AG09309 (cell line): ENCODE measurements at regions not wholly inside any gene's neighbourhood (a gene's known extent, or its start where the extent isn't known, plus 50 kb on each side); places are given as distances from the start of the nearest gene placed in this dataset.

Source experiments
- DNase-seq: peaks from one replicate; pipeline ENCODE4 v3.0.0-alpha.2; 2010; ENCODE audit warnings: low read depth
- H3K4me3 ChIP-seq: 2 replicates; pipeline ENCODE4 v1.5.1; 2011; ENCODE audit warnings: mild to moderate bottlenecking, low read depth, low read length, moderate library complexity; ENCODE audit not compliant: control insufficient read depth
- CTCF ChIP-seq: IDR thresholded peaks from 2 replicates; pipeline ENCODE4 v1.5.1; 2011; ENCODE audit warnings: mild to moderate bottlenecking, low read depth, low read length, inconsistent platforms; ENCODE audit not compliant: insufficient read depth, control insufficient read depth; ENCODE audit errors: missing control alignments

DNA sequence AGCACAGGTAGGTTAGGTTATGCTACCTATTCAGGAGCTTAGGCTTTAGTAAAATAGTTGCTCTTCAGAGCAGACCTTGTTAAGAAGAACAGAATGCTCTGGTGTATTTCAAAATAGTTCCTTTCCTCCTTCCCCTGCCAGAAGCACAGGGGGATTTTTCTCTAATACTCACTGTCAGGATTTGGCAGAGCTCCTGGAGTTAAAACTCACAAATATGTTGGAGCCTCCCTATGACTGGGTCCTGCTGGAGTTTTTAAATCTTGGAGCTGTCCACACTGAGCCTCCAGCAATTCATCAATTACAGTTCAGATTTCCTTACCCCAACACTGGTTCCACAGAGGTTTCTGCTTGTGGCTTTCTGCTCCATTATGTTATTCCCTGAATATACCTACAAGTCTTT, 1233.8 kb upstream of the WWC1 start:
- no peak for DNase-seq
- no peak for TF ChIP-seq CTCF
- H3K4me3 ChIP-seq, result no peak overlapping the region

- TF ChIP-seq CTCF, result no peak
- no peak for DNase-seq
- H3K4me3 ChIP-seq, result no peak overlapping the region
These were observed 1229.8 kb upstream of the WWC1 start for GRCh38 chr5:167061695-167062094.

DNA sequence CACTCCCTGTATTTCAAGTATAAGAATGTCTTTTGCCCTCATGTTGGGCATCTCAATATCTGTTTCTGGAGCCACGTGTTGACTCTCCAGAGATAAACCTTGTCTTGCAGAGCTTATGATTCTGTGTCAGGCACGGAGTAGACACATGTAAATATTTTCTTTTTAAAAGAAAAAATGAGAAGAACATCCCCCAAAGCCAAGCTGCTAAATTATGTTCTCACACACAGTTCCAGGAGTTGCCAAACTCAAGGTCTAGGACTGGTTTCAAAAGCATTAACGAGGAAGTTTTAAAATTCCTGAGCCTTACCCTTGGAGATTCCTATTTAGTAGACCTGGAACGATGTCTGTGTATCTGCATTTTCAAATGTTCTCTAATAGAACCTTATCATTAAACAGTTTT, 1228.3 kb upstream of the WWC1 start:
- H3K4me3 ChIP-seq, result no peak overlapping the region
- DNase-seq, result no peak
- no peak for TF ChIP-seq CTCF

DNA sequence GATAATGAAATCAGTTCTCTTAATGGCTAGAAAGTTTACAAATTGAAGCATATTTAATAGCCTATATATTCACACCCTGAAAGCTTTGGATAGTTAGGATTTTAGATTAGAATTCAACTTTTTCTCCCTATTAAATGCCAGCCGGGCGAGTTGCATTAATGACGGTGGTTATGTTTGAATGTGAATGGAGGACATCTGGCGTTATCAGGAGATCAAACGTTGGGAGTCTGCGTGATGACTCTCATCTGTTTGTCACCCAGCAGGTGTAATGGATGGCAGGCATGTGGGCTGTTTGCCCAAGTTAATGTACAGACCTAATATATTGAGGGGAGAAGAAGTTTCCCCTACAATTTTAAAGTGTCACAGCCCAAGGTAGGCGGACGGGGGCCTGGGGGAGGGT, 1227.7 kb upstream of the WWC1 start:
- DNase-seq, result no peak
- H3K4me3 ChIP-seq, result no peak overlapping the region
- no peak for TF ChIP-seq CTCF

DNA sequence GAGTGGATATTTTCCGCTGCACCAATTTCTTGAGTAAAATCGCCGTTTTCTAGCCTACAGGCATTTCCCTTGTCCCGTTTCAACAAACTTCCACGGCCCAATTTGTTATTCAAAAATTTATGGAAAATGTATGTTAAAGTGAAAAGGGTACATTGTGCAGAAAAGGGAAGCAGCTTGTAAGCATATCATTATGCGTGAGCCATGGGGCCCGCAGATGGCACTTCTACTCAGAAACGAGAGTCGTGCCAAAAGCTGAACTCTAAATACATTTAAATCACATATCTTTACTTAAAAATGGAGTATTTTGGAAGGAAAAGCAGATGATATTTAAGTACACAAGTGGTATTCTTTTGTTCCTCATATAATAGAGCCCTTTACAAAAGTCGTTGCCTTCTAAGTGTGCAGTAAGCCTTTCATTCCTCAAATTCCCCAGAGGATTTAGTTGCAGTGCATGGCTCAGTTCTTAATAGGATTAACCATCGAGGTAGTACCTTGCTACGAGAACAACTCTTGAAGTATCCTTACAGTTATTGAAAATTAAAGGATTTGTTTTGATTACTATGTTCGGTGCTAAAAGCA, 1227.2 kb upstream of the WWC1 start:
- TF ChIP-seq CTCF, result no peak
- no peak overlapping the region for H3K4me3 ChIP-seq
- no peak for DNase-seq

DNA sequence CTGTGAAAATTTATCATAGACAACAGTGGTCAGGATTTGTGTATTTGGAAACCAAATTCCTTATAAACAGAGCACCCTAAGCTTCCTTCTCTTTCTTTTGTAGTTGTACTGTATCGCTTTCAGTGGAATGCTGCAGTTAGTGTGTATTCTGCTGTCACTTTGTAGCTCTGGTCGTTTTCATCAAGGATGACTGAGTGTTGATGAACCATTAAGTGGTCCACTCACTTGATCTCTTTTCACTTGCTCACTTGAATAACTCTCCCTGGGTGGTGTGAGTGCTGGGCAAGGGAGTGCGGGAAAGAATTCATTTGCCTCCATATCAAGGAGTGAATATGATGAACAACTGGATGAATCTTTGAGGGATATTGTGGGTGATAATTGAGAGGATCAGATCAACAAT, 1225.7 kb upstream of the WWC1 start:
- no peak overlapping the region for H3K4me3 ChIP-seq
- no peak for TF ChIP-seq CTCF
- no peak for DNase-seq
